ENCODE measurements at regions not wholly inside any gene's neighbourhood (a gene's known extent, or its start where the extent isn't known, plus 50 kb on each side); places are given as distances from the start of the nearest gene placed in this dataset.

DNA sequence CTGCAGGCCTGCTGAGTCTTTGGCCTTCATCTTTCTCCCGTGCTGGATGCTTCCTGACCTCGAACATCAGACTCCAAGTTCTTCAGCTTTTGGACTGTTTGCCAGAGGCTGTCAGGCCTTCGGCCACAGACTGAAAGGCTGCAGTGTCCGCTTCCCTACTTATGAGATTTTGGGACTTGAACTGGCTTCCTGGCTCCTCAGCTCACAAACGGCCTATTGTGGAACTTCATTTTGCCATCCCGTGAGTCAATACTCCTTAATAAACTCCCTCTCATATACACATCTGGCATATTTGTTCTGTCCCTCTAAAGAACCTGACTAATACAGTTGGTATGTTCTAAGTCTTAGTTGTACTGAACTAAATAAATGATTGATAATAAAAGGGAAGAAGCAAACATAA is 702.8 kb upstream of the LINC00305 start:
- TF ChIP-seq, protein P1, sequence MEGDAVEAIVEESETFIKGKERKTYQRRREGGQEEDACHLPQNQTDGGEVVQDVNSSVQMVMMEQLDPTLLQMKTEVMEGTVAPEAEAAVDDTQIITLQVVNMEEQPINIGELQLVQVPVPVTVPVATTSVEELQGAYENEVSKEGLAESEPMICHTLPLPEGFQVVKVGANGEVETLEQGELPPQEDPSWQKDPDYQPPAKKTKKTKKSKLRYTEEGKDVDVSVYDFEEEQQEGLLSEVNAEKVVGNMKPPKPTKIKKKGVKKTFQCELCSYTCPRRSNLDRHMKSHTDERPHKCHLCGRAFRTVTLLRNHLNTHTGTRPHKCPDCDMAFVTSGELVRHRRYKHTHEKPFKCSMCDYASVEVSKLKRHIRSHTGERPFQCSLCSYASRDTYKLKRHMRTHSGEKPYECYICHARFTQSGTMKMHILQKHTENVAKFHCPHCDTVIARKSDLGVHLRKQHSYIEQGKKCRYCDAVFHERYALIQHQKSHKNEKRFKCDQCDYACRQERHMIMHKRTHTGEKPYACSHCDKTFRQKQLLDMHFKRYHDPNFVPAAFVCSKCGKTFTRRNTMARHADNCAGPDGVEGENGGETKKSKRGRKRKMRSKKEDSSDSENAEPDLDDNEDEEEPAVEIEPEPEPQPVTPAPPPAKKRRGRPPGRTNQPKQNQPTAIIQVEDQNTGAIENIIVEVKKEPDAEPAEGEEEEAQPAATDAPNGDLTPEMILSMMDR (IDR thresholded peaks at IDR 0.05): no peak
- no peak for TF ChIP-seq POLR2A (IDR thresholded peaks at IDR 0.05; ENCODE audit: low read length)
- no peak for TF ChIP-seq HOXA7 (CRISPR knock-in tag; IDR thresholded peaks at IDR 0.05)
- no peak for TF ChIP-seq CEBPB (IDR thresholded peaks at IDR 0.05)
